IMR-90 (cell line): ENCODE measurements at regions not wholly inside any gene's neighbourhood (a gene's known extent, or its start where the extent isn't known, plus 50 kb on each side); places are given as distances from the start of the nearest gene placed in this dataset.
A peak's percentile ranks its signal among the peaks of the same experiment; 100 is the strongest.

Source experiments
- ATAC-seq: fragments of 200-7000 bp; cut with Tn5 transposase; 2 replicates; pipeline ENCODE4 v1.9.1; 2020; ENCODE audit warnings: low read depth, mild to moderate bottlenecking, moderate library complexity
- BruUV-seq: library from RNA; stranded (reverse); fragments of 400-500 nt; replicated peaks from 2 replicates; lab custom pipeline; 2021; lab: Mats Ljungman, UMichigan
- CTCF ChIA-PET: fragments of 300-600 bp; formaldehyde crosslinking; extraction: SDS; loops from one replicate; lab custom pipeline; 2021; ENCODE audit warnings: antibody characterized with exemption; lab: Yijun Ruan, JAX
- POLR2A ChIA-PET: fragments of 300-600 bp; sonication (Branson Sonifier 250); formaldehyde crosslinking; loops from one replicate; lab custom pipeline; 2022; ENCODE audit warnings: antibody characterized with exemption; ENCODE audit not compliant: unreplicated experiment; lab: Charles Lee
- DNase-seq: peaks from one replicate; pipeline ENCODE4 v3.0.0; 2013
- H2AFZ ChIP-seq: replicated peaks from 2 replicates; pipeline ENCODE3; 2013; ENCODE audit warnings: low read length, mild to moderate bottlenecking; ENCODE audit not compliant: poor library complexity
- H2AK5ac ChIP-seq: 2 replicates; pipeline ENCODE4 v1.6.1; 2013; ENCODE audit warnings: low read depth, low read length, inconsistent platforms
- H2AK9ac ChIP-seq: replicated peaks from 2 replicates; pipeline ENCODE3; 2013; ENCODE audit warnings: mild to moderate bottlenecking, low read depth, low read length, moderate library complexity; ENCODE audit not compliant: poor library complexity
- H2BK120ac ChIP-seq: 2 replicates; pipeline ENCODE4 v1.6.1; 2013; ENCODE audit warnings: low read depth, low read length, inconsistent platforms
- H2BK15ac ChIP-seq: 3 replicates; pipeline ENCODE4 v1.6.1; 2013; ENCODE audit warnings: low read depth, low read length, inconsistent platforms
- H2BK20ac ChIP-seq: 2 replicates; pipeline ENCODE4 v1.6.1; 2013; ENCODE audit warnings: low read depth, mild to moderate bottlenecking, inconsistent platforms, low read length, moderate library complexity
- H2BK5ac ChIP-seq: 2 replicates; pipeline ENCODE4 v1.6.1; 2013; ENCODE audit warnings: mild to moderate bottlenecking, low read depth, low read length, inconsistent platforms; ENCODE audit not compliant: poor library complexity, severe bottlenecking
- H3K14ac ChIP-seq: replicated peaks from 2 replicates; pipeline ENCODE4 v1.6.1; 2013; ENCODE audit warnings: low read depth, low read length, inconsistent platforms
- H3K18ac ChIP-seq: 2 replicates; pipeline ENCODE4 v1.6.1; 2013; ENCODE audit warnings: low read depth, low read length, control low read depth
- H3K23ac ChIP-seq: 2 replicates; pipeline ENCODE4 v1.6.1; 2013; ENCODE audit warnings: low read depth, low read length, inconsistent platforms
- H3K27ac ChIP-seq: 2 replicates; pipeline ENCODE4 v1.5.1; 2013; ENCODE audit warnings: mild to moderate bottlenecking, control low read depth, low read length; ENCODE audit not compliant: insufficient read depth
- H3K27me3 ChIP-seq: 2 replicates; pipeline ENCODE4 v1.6.1; 2013; ENCODE audit warnings: low read length; ENCODE audit not compliant: control insufficient read depth, insufficient read depth
- H3K36me3 ChIP-seq: 2 replicates; pipeline ENCODE4 v1.6.1; 2013; ENCODE audit warnings: low read length, mixed read lengths; ENCODE audit not compliant: control insufficient read depth, insufficient read depth
- H3K4ac ChIP-seq: 2 replicates; pipeline ENCODE4 v1.6.1; 2013; ENCODE audit warnings: low read depth, low read length, inconsistent platforms
- H3K4me1 ChIP-seq: 2 replicates; pipeline ENCODE4 v1.6.1; 2013; ENCODE audit warnings: low read length, mixed read lengths; ENCODE audit not compliant: control insufficient read depth, insufficient read depth
- H3K4me2 ChIP-seq: 2 replicates; pipeline ENCODE4 v1.6.1; 2013; ENCODE audit warnings: low read depth, mild to moderate bottlenecking, control low read depth, low read length, moderate library complexity
- H3K4me3 ChIP-seq: 2 replicates; pipeline ENCODE4 v1.5.1; 2013; ENCODE audit warnings: low read depth, mild to moderate bottlenecking, control low read depth, low read length, moderate library complexity; ENCODE audit not compliant: insufficient read depth
- H3K56ac ChIP-seq: 2 replicates; pipeline ENCODE4 v1.6.1; 2013; ENCODE audit warnings: low read length, inconsistent platforms; ENCODE audit not compliant: insufficient read depth; ENCODE audit errors: extremely low read depth
- H3K79me1 ChIP-seq, 2 experiments: 2 replicates each; pipeline ENCODE4 v1.6.1; 2013; ENCODE audit warnings: low read length in 2 of 2, inconsistent platforms in 1 of 2, low read depth in 1 of 2
- H3K9ac ChIP-seq: 2 replicates; pipeline ENCODE4 v1.6.1; 2013; ENCODE audit warnings: low read depth, low read length, control low read depth
- H3K9me1 ChIP-seq: 2 replicates; pipeline ENCODE4 v1.6.1; 2013; ENCODE audit warnings: low read length, inconsistent platforms; ENCODE audit not compliant: insufficient read depth
- H3K9me3 ChIP-seq: 2 replicates; pipeline ENCODE4 v1.6.1; 2013; ENCODE audit warnings: low read length; ENCODE audit not compliant: control insufficient read depth, insufficient read depth
- H4K20me1 ChIP-seq: 2 replicates; pipeline ENCODE4 v1.6.1; 2013; ENCODE audit warnings: low read length, inconsistent platforms; ENCODE audit not compliant: insufficient read depth
- H4K5ac ChIP-seq: 2 replicates; pipeline ENCODE4 v1.6.1; 2013; ENCODE audit warnings: mild to moderate bottlenecking, low read depth, low read length, control low read depth
- H4K8ac ChIP-seq, 2 experiments: 2 replicates each; pipeline ENCODE4 v1.6.1; 2013; ENCODE audit warnings: low read depth in 2 of 2, low read length in 2 of 2, control low read depth in 1 of 2, inconsistent platforms in 1 of 2
- H4K91ac ChIP-seq: 2 replicates; pipeline ENCODE4 v1.6.1; 2013; ENCODE audit warnings: low read depth, low read length, inconsistent platforms; ENCODE audit not compliant: insufficient read depth
- BHLHE40 ChIP-seq: fragments of 150-350 bp; IDR thresholded peaks from 2 replicates; pipeline ENCODE4 v1.6.1; 2016; ENCODE audit warnings: mild to moderate bottlenecking, low read depth, low read length
- CHD1 ChIP-seq: IDR thresholded peaks from 2 replicates; pipeline ENCODE4 v1.6.1; 2012; ENCODE audit warnings: low read depth, low read length, improper control_type of control experiment
- CTCF ChIP-seq: conservative IDR thresholded peaks from 2 replicates; pipeline ENCODE4 v1.5.1; 2012; ENCODE audit warnings: mild to moderate bottlenecking, low read depth, low read length, improper control_type of control experiment
- ELK1 ChIP-seq: fragments of 150-350 bp; IDR thresholded peaks from 2 replicates; pipeline ENCODE4 v1.6.1; 2016; ENCODE audit warnings: low read depth, mild to moderate bottlenecking, low read length, moderate library complexity, borderline replicate concordance
- FOS ChIP-seq: fragments of 150-350 bp; IDR thresholded peaks from 2 replicates; pipeline ENCODE4 v1.6.1; 2016; ENCODE audit warnings: low read depth, low read length
- MAFK ChIP-seq: IDR thresholded peaks from 2 replicates; pipeline ENCODE4 v1.6.1; 2012; ENCODE audit warnings: low read depth, low read length, improper control_type of control experiment
- MAZ ChIP-seq: IDR thresholded peaks from 2 replicates; pipeline ENCODE4 v1.6.1; 2012; ENCODE audit warnings: low read depth, mild to moderate bottlenecking, low read length, improper control_type of control experiment, moderate library complexity, borderline replicate concordance
- MXI1 ChIP-seq: IDR thresholded peaks from 2 replicates; pipeline ENCODE4 v1.6.1; 2012; ENCODE audit warnings: low read depth, mild to moderate bottlenecking, low read length, moderate library complexity, borderline replicate concordance
- RAD21 ChIP-seq: IDR thresholded peaks from 2 replicates; pipeline ENCODE4 v1.6.1; 2012; ENCODE audit warnings: low read length, improper control_type of control experiment
- RCOR1 ChIP-seq: IDR thresholded peaks from 2 replicates; pipeline ENCODE4 v1.6.1; 2012; ENCODE audit warnings: mild to moderate bottlenecking, low read length, improper control_type of control experiment; ENCODE audit not compliant: insufficient replicate concordance
- RFX5 ChIP-seq: IDR thresholded peaks from 2 replicates; pipeline ENCODE4 v1.8.0; 2012; ENCODE audit warnings: low read depth, mild to moderate bottlenecking, low read length, moderate library complexity
- SMC3 ChIP-seq: fragments of 150-350 bp; IDR thresholded peaks from 2 replicates; pipeline ENCODE4 v1.6.1; 2016; ENCODE audit warnings: low read depth, mild to moderate bottlenecking, antibody characterized with exemption, low read length, moderate library complexity
- USF2 ChIP-seq: fragments of 150-350 bp; IDR thresholded peaks from 2 replicates; pipeline ENCODE4 v1.6.1; 2017; ENCODE audit warnings: mild to moderate bottlenecking, antibody characterized with exemption, low read length, low read depth
- WGBS, 2 experiments: methylation state at CpG; one replicate each; pipeline versions ENCODE4 v1.1.5 to v1.1.7; 2013; ENCODE audit warnings: missing lambda C conversion rate in 2 of 2; ENCODE audit not compliant: insufficient read length in 1 of 2; ENCODE audit errors: extremely low coverage in 2 of 2; 5-methylcytosine and 5-hydroxymethylcytosine counted together
- dilution Hi-C: fragments of 300-500 bp; cut with HindIII; formaldehyde crosslinking; loops from one replicate; pipeline ENCODE4 v1.14.3; 2018; ENCODE audit warnings: low sequenced_read_pairs; ENCODE audit not compliant: unreplicated experiment
- in situ Hi-C: fragments of 300-500 bp; cut with MboI; formaldehyde crosslinking; loops from 3 replicates; pipeline ENCODE4 v1.14.3; 2019; ENCODE audit warnings: low sequenced_read_pairs, inconsistent platforms, mixed read lengths
- intact Hi-C: fragments of 100-400 bp; cut with micrococcal nuclease; formaldehyde crosslinking; loops from 2 replicates; pipeline ENCODE4 v1.10.0; 2022

GRCh38 chr2:10196110-10196892 lies 73.8 kb downstream of the RRM2 start:
- peaks cover 14% of the 10 kb centered on the region for H3K4me1 ChIP-seq
- no TSS peak for BruUV-seq
- H2BK120ac ChIP-seq: no peak overlapping the region
- no peak overlapping the region for H4K8ac ChIP-seq
- peak overlapping the region; percentile 23 for H2AFZ ChIP-seq
- DNase-seq (no peak), ATAC-seq (peak; percentile 51)
- H3K14ac ChIP-seq: no peak overlapping the region
- no peaks in the 10 kb centered on the region for H3K9me3 ChIP-seq
- no peak overlapping the region for H3K4ac ChIP-seq
- no peak overlapping the region for H3K56ac ChIP-seq
- H2BK15ac ChIP-seq: no peak overlapping the region
- H2AK5ac ChIP-seq: no peak overlapping the region
- H3K18ac ChIP-seq: no peak overlapping the region
- ChIA-PET CTCF (no interaction called here), POLR2A (no interaction called here)
- no peak overlapping the region for H3K23ac ChIP-seq
- intact Hi-C loops: no loop called here
- peak overlapping the region; percentile 88 for H2AK9ac ChIP-seq
- no peak overlapping the region for H3K9ac ChIP-seq
- no peak overlapping the region for H4K5ac ChIP-seq
- H3K27me3 ChIP-seq: no peaks in the 10 kb centered on the region
- 0 out of 2 replicates have a peak, but pooled peaks cover 3% of the 10 kb centered on the region for H4K20me1 ChIP-seq
- no peak overlapping the region for H3K27ac ChIP-seq
- H3K4me3 ChIP-seq: no peak overlapping the region
- no peak for TF ChIP-seq RAD21
- TF ChIP-seq MXI1: no peak
- no peak for TF ChIP-seq MAZ
- TF ChIP-seq CHD1: no peak
- no peak for TF ChIP-seq FOS
- no peak for TF ChIP-seq SMC3
- no peak for TF ChIP-seq CTCF
- no peak for TF ChIP-seq USF2
- no peak for TF ChIP-seq RCOR1
- no peak for TF ChIP-seq MAFK
- no peak for TF ChIP-seq RFX5
- TF ChIP-seq ELK1: no peak
- no peak for TF ChIP-seq BHLHE40
- H3K79me1 ChIP-seq: no peaks in the 10 kb centered on the region
- H3K36me3 ChIP-seq: no peaks in the 10 kb centered on the region
- WGBS, 2 experiments: 58% methylated on average over 8 of the region's 22 CpGs; no CpG with 5 or more reads in 1 of the 2 experiments
- no peak overlapping the region for H2BK20ac ChIP-seq
- H4K91ac ChIP-seq: no peak overlapping the region
- H3K9me1 ChIP-seq: 0 out of 2 replicates have a peak, but pooled peaks cover 6% of the 10 kb centered on the region
- no peak overlapping the region for H3K4me2 ChIP-seq
- dilution Hi-C loops: no loop called here
- in situ Hi-C loops: no loop called here
- no peak overlapping the region for H2BK5ac ChIP-seq
